GM23338 (cell line): ENCODE measurements at regions not wholly inside any gene's neighbourhood (a gene's known extent, or its start where the extent isn't known, plus 50 kb on each side); places are given as distances from the start of the nearest gene placed in this dataset.
A peak's percentile ranks its signal among the peaks of the same experiment; 100 is the strongest.

Source experiments
- ATAC-seq: fragments of 200-7000 bp; cut with Tn5 transposase; 3 replicates; pipeline ENCODE4 v1.9.1; 2020
- DNase-seq: peaks from one replicate; pipeline ENCODE4 v3.0.0-alpha.2; 2015; ENCODE audit warnings: low spot score
- H2AFZ ChIP-seq: fragments of 200-600 bp; sonication (generic); 2 replicates; pipeline ENCODE4 v1.8.0; 2016; ENCODE audit warnings: antibody characterized with exemption, mild to moderate bottlenecking, moderate library complexity
- H3F3A ChIP-seq: fragments of 200-600 bp; sonication (generic); replicated peaks from 2 replicates; pipeline ENCODE4 v1.8.0; 2017; ENCODE audit warnings: antibody characterized with exemption, mixed run types, low read depth
- H3K27ac ChIP-seq: fragments of 200-600 bp; sonication (generic); 2 replicates; pipeline ENCODE4 v1.6.1; 2016; ENCODE audit warnings: low read depth
- H3K27me3 ChIP-seq: fragments of 200-600 bp; sonication (generic); 2 replicates; pipeline ENCODE4 v1.8.0; 2016; ENCODE audit warnings: mild to moderate bottlenecking, mixed run types, moderate library complexity; ENCODE audit not compliant: insufficient read depth
- H3K36me3 ChIP-seq: fragments of 200-600 bp; sonication (generic); 2 replicates; pipeline ENCODE4 v1.8.0; 2016; ENCODE audit warnings: mild to moderate bottlenecking; ENCODE audit not compliant: insufficient read depth
- H3K4me1 ChIP-seq: fragments of 200-600 bp; sonication (generic); 2 replicates; pipeline ENCODE4 v1.8.0; 2016; ENCODE audit warnings: mild to moderate bottlenecking, moderate library complexity; ENCODE audit not compliant: insufficient read depth
- H3K4me2 ChIP-seq: fragments of 200-600 bp; sonication (generic); 2 replicates; pipeline ENCODE4 v1.7.1; 2017; ENCODE audit warnings: mixed run types
- H3K4me3 ChIP-seq: fragments of 200-600 bp; sonication (generic); 2 replicates; pipeline ENCODE4 v1.6.1; 2016; ENCODE audit warnings: mixed run types
- H3K79me2 ChIP-seq: fragments of 200-600 bp; sonication (generic); replicated peaks from 2 replicates; pipeline ENCODE4 v1.8.0; 2017; ENCODE audit warnings: mild to moderate bottlenecking; ENCODE audit not compliant: insufficient read depth
- H3K9me2 ChIP-seq: fragments of 200-600 bp; sonication (generic); 2 replicates; pipeline ENCODE4 v1.8.0; 2017; ENCODE audit not compliant: insufficient read depth
- H4K20me1 ChIP-seq: fragments of 200-600 bp; sonication (generic); replicated peaks from 2 replicates; pipeline ENCODE4 v1.8.0; 2017; ENCODE audit warnings: mild to moderate bottlenecking; ENCODE audit not compliant: insufficient read depth
- H3K27ac Mint-ChIP-seq: 2 replicates; pipeline ENCODE4 v1.8.0; 2020; ENCODE audit warnings: inconsistent platforms, mild to moderate bottlenecking, moderate library complexity, mixed read lengths
- H3K27me3 Mint-ChIP-seq: 3 replicates; pipeline ENCODE4 v1.8.0; 2022; ENCODE audit warnings: low read depth, mild to moderate bottlenecking, moderate library complexity, mixed read lengths, inconsistent platforms; ENCODE audit not compliant: insufficient read depth, poor library complexity
- H3K36me3 Mint-ChIP-seq: 3 replicates; pipeline ENCODE4 v1.8.0; 2021; ENCODE audit warnings: low read depth, mild to moderate bottlenecking, inconsistent platforms, moderate library complexity, mixed read lengths
- H3K4me1 Mint-ChIP-seq: 3 replicates; pipeline ENCODE4 v1.8.0; 2020; ENCODE audit warnings: mild to moderate bottlenecking, inconsistent platforms, mixed read lengths
- H3K4me3 Mint-ChIP-seq: 3 replicates; pipeline ENCODE4 v1.8.0; 2021; ENCODE audit warnings: moderate library complexity, mild to moderate bottlenecking, inconsistent platforms, mixed read lengths
- H3K9me3 Mint-ChIP-seq: 3 replicates; pipeline ENCODE4 v1.8.0; 2020; ENCODE audit warnings: moderate library complexity, mild to moderate bottlenecking, inconsistent platforms, mixed read lengths
- CREB1 ChIP-seq: fragments of 250-450 bp; sonication (Bioruptor Pico); IDR thresholded peaks from 2 replicates; pipeline ENCODE4 v1.5.0; 2020; ENCODE audit warnings: low read depth, mild to moderate bottlenecking, moderate library complexity
- EZH2 ChIP-seq: fragments of 200-600 bp; sonication (generic); IDR thresholded peaks from one replicate; pipeline ENCODE4 v1.8.0; 2017; ENCODE audit warnings: antibody characterized with exemption, mild to moderate bottlenecking, low read depth; ENCODE audit not compliant: unreplicated experiment
- EZH2phosphoT487 ChIP-seq: fragments of 200-600 bp; sonication (generic); IDR thresholded peaks from one replicate; pipeline ENCODE4 v1.8.1; 2018; ENCODE audit warnings: antibody characterized with exemption; ENCODE audit not compliant: unreplicated experiment
- JUNB ChIP-seq: IDR thresholded peaks from one replicate; pipeline ENCODE4 v1.6.1; 2016; ENCODE audit warnings: antibody characterized with exemption; ENCODE audit not compliant: unreplicated experiment
- STAT1 ChIP-seq: IDR thresholded peaks from one replicate; pipeline ENCODE4 v1.6.1; 2016; ENCODE audit warnings: antibody characterized with exemption; ENCODE audit not compliant: unreplicated experiment
- TF ChIP-seq, protein P1 (sequence below): IDR thresholded peaks from one replicate; pipeline ENCODE4 v1.6.1; 2018; ENCODE audit warnings: antibody characterized with exemption; ENCODE audit not compliant: unreplicated experiment
- TF ChIP-seq, protein P2 (sequence below): IDR thresholded peaks from 2 replicates; pipeline ENCODE4 v1.6.1; 2016; ENCODE audit warnings: antibody characterized with exemption

DNA sequence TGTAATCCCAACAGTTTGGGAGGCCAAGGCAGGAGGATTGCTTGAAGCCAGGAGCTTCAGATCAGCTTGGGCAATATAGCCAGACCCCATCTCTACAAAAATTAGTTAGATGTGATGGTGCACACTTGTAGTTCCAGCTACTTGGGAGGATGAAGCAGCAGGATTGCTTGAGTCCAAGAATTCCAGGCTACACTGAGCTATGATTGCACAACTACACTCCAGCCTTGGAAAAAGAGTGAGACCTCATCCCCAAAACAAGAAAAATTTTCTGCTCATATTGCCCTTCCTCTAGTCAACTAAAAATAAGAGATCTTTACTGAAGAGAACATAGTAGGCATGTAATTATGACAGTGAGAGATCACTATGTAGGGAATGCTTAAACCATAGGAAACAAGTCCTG, 60.9 kb upstream of the SPATA12 start:
- H3K27me3 ChIP-seq = no peaks in the 10 kb centered on the region
- no peaks in the 10 kb centered on the region for H3K9me2 ChIP-seq
- H3K27ac ChIP-seq = no peak overlapping the region
- Mint-ChIP-seq H3K27me3 (peaks cover 2% of the 10 kb centered on the region), H3K4me3 (no peak overlapping the region), H3K36me3 (no peaks in the 10 kb centered on the region), H3K27ac (no peak overlapping the region), H3K9me3 (no peaks in the 10 kb centered on the region), H3K4me1 (no peaks in the 10 kb centered on the region; the same call in 2 of the 3 replicates)
- no peaks in the 10 kb centered on the region for H3K36me3 ChIP-seq
- H4K20me1 ChIP-seq = no peaks in the 10 kb centered on the region
- H3K4me2 ChIP-seq = no peak overlapping the region
- H3K79me2 ChIP-seq = no peaks in the 10 kb centered on the region
- DNase-seq = no peak
- no peak for ATAC-seq
- no peaks in the 10 kb centered on the region for H3K4me1 ChIP-seq
- H3F3A ChIP-seq = no peaks in the 10 kb centered on the region
- TF ChIP-seq, protein P1, sequence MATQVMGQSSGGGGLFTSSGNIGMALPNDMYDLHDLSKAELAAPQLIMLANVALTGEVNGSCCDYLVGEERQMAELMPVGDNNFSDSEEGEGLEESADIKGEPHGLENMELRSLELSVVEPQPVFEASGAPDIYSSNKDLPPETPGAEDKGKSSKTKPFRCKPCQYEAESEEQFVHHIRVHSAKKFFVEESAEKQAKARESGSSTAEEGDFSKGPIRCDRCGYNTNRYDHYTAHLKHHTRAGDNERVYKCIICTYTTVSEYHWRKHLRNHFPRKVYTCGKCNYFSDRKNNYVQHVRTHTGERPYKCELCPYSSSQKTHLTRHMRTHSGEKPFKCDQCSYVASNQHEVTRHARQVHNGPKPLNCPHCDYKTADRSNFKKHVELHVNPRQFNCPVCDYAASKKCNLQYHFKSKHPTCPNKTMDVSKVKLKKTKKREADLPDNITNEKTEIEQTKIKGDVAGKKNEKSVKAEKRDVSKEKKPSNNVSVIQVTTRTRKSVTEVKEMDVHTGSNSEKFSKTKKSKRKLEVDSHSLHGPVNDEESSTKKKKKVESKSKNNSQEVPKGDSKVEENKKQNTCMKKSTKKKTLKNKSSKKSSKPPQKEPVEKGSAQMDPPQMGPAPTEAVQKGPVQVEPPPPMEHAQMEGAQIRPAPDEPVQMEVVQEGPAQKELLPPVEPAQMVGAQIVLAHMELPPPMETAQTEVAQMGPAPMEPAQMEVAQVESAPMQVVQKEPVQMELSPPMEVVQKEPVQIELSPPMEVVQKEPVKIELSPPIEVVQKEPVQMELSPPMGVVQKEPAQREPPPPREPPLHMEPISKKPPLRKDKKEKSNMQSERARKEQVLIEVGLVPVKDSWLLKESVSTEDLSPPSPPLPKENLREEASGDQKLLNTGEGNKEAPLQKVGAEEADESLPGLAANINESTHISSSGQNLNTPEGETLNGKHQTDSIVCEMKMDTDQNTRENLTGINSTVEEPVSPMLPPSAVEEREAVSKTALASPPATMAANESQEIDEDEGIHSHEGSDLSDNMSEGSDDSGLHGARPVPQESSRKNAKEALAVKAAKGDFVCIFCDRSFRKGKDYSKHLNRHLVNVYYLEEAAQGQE = no peak
- TF ChIP-seq EZH2phosphoT487 = no peak
- no peak for TF ChIP-seq CREB1 (CRISPR knock-in tag)
- TF ChIP-seq STAT1 = no peak
- TF ChIP-seq, protein P2, sequence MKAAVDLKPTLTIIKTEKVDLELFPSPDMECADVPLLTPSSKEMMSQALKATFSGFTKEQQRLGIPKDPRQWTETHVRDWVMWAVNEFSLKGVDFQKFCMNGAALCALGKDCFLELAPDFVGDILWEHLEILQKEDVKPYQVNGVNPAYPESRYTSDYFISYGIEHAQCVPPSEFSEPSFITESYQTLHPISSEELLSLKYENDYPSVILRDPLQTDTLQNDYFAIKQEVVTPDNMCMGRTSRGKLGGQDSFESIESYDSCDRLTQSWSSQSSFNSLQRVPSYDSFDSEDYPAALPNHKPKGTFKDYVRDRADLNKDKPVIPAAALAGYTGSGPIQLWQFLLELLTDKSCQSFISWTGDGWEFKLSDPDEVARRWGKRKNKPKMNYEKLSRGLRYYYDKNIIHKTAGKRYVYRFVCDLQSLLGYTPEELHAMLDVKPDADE = no peak
- H3K4me3 ChIP-seq = no peak overlapping the region
- no peak overlapping the region for H2AFZ ChIP-seq

DNA sequence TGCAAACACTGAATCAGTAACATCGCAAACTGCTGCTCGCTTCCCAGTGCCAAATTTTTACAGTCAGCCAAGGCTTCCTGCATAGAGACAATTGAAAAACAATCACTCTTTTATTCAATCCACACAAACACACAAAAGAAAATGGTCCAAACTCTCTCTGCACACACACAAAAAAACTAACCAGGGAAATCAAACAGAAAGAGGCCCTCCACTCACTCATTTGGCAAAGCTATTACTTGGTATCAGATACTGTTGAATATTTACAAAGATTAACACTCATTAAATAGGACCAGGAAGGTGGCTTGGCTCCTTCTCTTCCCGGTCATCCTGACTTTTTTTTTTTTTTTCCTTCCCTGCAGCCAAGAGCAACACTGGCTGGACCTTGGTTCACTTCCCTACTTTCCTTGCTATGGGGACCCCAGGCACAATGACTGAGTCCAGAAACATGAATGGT, 62.4 kb upstream of the SPATA12 start:
- no peaks in the 10 kb centered on the region; the same call in 2 of the 3 replicates for H3K4me1 Mint-ChIP-seq
- H3K27ac ChIP-seq = no peak overlapping the region
- no peaks in the 10 kb centered on the region for H3K36me3 Mint-ChIP-seq
- H3K4me1 ChIP-seq = no peaks in the 10 kb centered on the region
- H3K27me3 ChIP-seq = no peaks in the 10 kb centered on the region
- DNase-seq = no peak
- TF ChIP-seq JUNB (no peak), EZH2 (no peak)
- H3K27me3 Mint-ChIP-seq = peaks cover 2% of the 10 kb centered on the region
- no peak overlapping the region for H3K4me3 Mint-ChIP-seq
- H3K9me2 ChIP-seq = no peaks in the 10 kb centered on the region
- H2AFZ ChIP-seq = no peak overlapping the region
- H3K36me3 ChIP-seq = no peaks in the 10 kb centered on the region
- no peaks in the 10 kb centered on the region for H3F3A ChIP-seq
- H3K79me2 ChIP-seq = no peaks in the 10 kb centered on the region
- H3K9me3 Mint-ChIP-seq = no peaks in the 10 kb centered on the region
- 0 out of 2 replicates have a peak overlapping the region, but pooled peaks have one; percentile 2 for H3K27ac Mint-ChIP-seq
- no peak overlapping the region for H3K4me3 ChIP-seq
- no peaks in the 10 kb centered on the region for H4K20me1 ChIP-seq
- no peak for ATAC-seq
- H3K4me2 ChIP-seq = no peak overlapping the region
